Cardiac muscle cell (in vitro differentiated cells and primary cell): ENCODE measurements at regions not wholly inside any gene's neighbourhood (a gene's known extent, or its start where the extent isn't known, plus 50 kb on each side); places are given as distances from the start of the nearest gene placed in this dataset.

Source experiments
- DNase-seq, 2 donors: peaks; one replicate each; pipeline versions ENCODE4 v3.0.0 to v3.0.0-alpha.2; 2010 to 2017; ENCODE audit warnings: low read depth in 1 of 2, low spot score in 1 of 2
- H3K27ac ChIP-seq: fragments of 200-600 bp; sonication (generic); 2 replicates; pipeline ENCODE4 v1.5.1; 2016
- H3K27me3 ChIP-seq: fragments of 200-600 bp; sonication (generic); 2 replicates; pipeline ENCODE4 v1.6.0; 2016; ENCODE audit warnings: control low read depth
- H3K36me3 ChIP-seq: fragments of 200-600 bp; sonication (generic); 2 replicates; pipeline ENCODE4 v1.5.1; 2016; ENCODE audit warnings: control low read depth
- H3K4me1 ChIP-seq: fragments of 200-600 bp; sonication (generic); 2 replicates; pipeline ENCODE4 v1.8.1; 2017; ENCODE audit warnings: low read depth, mild to moderate bottlenecking, mixed run types
- H3K4me3 ChIP-seq: fragments of 200-600 bp; sonication (generic); 2 replicates; pipeline ENCODE4 v1.5.1; 2016; ENCODE audit warnings: mild to moderate bottlenecking
- H3K9me3 ChIP-seq: fragments of 200-600 bp; sonication (generic); 2 replicates; pipeline ENCODE4 v1.5.1; 2017; ENCODE audit warnings: low read depth, mild to moderate bottlenecking, control low read depth
- TF ChIP-seq, protein P1 (sequence below): IDR thresholded peaks from 2 replicates; pipeline ENCODE4 v1.5.1; 2012; ENCODE audit warnings: low read depth, mild to moderate bottlenecking, low read length

GRCh38 chr5:58204966-58205365 is 254.9 kb downstream of the PLK2 start:
- Histone ChIP-seq H3K27me3 (no peaks in the 10 kb centered on the region), H3K9me3 (no peaks in the 10 kb centered on the region), H3K4me3 (no peak overlapping the region), H3K27ac (no peak overlapping the region), H3K36me3 (no peaks in the 10 kb centered on the region), H3K4me1 (no peaks in the 10 kb centered on the region)
- TF ChIP-seq, protein P1, sequence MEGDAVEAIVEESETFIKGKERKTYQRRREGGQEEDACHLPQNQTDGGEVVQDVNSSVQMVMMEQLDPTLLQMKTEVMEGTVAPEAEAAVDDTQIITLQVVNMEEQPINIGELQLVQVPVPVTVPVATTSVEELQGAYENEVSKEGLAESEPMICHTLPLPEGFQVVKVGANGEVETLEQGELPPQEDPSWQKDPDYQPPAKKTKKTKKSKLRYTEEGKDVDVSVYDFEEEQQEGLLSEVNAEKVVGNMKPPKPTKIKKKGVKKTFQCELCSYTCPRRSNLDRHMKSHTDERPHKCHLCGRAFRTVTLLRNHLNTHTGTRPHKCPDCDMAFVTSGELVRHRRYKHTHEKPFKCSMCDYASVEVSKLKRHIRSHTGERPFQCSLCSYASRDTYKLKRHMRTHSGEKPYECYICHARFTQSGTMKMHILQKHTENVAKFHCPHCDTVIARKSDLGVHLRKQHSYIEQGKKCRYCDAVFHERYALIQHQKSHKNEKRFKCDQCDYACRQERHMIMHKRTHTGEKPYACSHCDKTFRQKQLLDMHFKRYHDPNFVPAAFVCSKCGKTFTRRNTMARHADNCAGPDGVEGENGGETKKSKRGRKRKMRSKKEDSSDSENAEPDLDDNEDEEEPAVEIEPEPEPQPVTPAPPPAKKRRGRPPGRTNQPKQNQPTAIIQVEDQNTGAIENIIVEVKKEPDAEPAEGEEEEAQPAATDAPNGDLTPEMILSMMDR, result no peak
- DNase-seq, result no peak

GRCh38 chr5:58202941-58203444 is 256.9 kb downstream of the PLK2 start:
- H3K27me3 ChIP-seq, result no peaks in the 10 kb centered on the region
- no peaks in the 10 kb centered on the region for H3K9me3 ChIP-seq
- H3K4me1 ChIP-seq, result no peaks in the 10 kb centered on the region
- no peak overlapping the region for H3K4me3 ChIP-seq
- H3K27ac ChIP-seq, result no peak overlapping the region
- DNase-seq, result no peak
- no peaks in the 10 kb centered on the region for H3K36me3 ChIP-seq
- TF ChIP-seq, protein P1, result no peak

GRCh38 chr5:58201922-58202648 is 257.8 kb downstream of the PLK2 start:
- no peak for DNase-seq
- TF ChIP-seq, protein P1, result no peak

DNA sequence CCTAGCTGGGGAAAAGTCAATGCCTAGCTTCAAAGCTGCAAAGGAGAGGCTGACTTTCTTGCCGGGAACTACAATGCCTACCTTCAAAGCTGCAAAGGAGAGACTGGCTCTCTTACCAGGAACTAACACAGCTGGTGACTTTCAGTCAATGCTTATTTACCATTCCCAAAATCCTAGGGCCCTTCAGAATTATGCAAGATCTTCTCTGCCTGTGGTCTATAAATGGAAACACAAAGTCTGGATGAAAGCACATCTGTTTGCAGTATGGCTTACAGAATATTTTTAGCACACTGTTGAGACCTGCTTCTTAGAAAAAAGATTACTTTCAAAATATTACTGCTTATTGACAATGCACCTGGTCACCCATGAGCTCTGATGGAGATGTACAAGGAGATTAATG is 259.4 kb downstream of the PLK2 start:
- no peak for DNase-seq
- H3K4me1 ChIP-seq, result no peaks in the 10 kb centered on the region
- TF ChIP-seq, protein P1, result no peak
- no peaks in the 10 kb centered on the region for H3K9me3 ChIP-seq
- H3K36me3 ChIP-seq, result no peaks in the 10 kb centered on the region
- H3K27ac ChIP-seq, result no peak overlapping the region
- H3K4me3 ChIP-seq, result no peak overlapping the region
- no peaks in the 10 kb centered on the region for H3K27me3 ChIP-seq

More at GRCh38 chr5:58201922-58202648, 257.8 kb downstream of the PLK2 start:
- no peak overlapping the region for H3K27ac ChIP-seq
- H3K4me3 ChIP-seq, result no peak overlapping the region
- H3K9me3 ChIP-seq, result no peaks in the 10 kb centered on the region
- H3K4me1 ChIP-seq, result no peaks in the 10 kb centered on the region
- no peaks in the 10 kb centered on the region for H3K36me3 ChIP-seq
- no peaks in the 10 kb centered on the region for H3K27me3 ChIP-seq

- Histone ChIP-seq H3K27ac (no peak overlapping the region), H3K36me3 (no peaks in the 10 kb centered on the region), H3K9me3 (no peaks in the 10 kb centered on the region), H3K4me1 (no peaks in the 10 kb centered on the region), H3K4me3 (no peak overlapping the region), H3K27me3 (no peaks in the 10 kb centered on the region)
- no peak for DNase-seq
- TF ChIP-seq, protein P1, result no peak
Observed at GRCh38 chr5:58199087-58199486, 260.8 kb downstream of the PLK2 start.
